ENCODE measurements at regions not wholly inside any gene's neighbourhood (a gene's known extent, or its start where the extent isn't known, plus 50 kb on each side); places are given as distances from the start of the nearest gene placed in this dataset.
"Not testable (repeated sequence)": the region's sequence is repeated elsewhere in the genome, so short reads cannot be mapped to it uniquely, and the experiment has no call there.

DNA sequence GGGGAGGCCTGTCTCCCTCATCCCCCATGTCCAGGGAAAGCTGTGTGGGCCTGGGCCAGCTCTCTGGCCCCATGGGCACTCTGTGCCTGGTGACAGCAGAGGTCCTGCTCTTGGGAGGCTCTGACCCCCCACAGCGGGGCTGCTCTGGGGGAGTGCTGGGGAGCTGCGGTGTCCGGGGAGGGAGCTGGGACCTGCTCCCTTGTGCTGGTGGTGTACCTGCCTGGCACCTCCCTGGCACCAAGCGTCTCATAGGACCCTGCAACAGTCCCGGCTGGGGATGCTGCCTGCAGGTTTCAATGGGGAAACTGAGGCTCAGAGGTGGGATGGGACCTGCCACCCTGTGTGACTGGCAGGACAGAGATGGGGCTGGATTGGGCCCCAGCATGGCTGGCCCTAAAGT lies 111.3 kb downstream of the KIF26A start:
- no peak for DNase-seq (ENCODE audit: low spot score)

- no peak for DNase-seq (ENCODE audit: low spot score)
These were observed 111.8 kb downstream of the KIF26A start for GRCh38 chr14:104250175-104250574.

- DNase-seq (ENCODE audit: low spot score): no peak
These were observed 114.1 kb downstream of the KIF26A start for GRCh38 chr14:104252256-104253215.

- no peak for DNase-seq (ENCODE audit: low spot score)
These were observed 114.9 kb downstream of the KIF26A start for GRCh38 chr14:104253223-104253822.

- no peak for DNase-seq (ENCODE audit: low spot score)
These were observed 115.5 kb downstream of the KIF26A start for GRCh38 chr14:104253901-104254353.

DNA sequence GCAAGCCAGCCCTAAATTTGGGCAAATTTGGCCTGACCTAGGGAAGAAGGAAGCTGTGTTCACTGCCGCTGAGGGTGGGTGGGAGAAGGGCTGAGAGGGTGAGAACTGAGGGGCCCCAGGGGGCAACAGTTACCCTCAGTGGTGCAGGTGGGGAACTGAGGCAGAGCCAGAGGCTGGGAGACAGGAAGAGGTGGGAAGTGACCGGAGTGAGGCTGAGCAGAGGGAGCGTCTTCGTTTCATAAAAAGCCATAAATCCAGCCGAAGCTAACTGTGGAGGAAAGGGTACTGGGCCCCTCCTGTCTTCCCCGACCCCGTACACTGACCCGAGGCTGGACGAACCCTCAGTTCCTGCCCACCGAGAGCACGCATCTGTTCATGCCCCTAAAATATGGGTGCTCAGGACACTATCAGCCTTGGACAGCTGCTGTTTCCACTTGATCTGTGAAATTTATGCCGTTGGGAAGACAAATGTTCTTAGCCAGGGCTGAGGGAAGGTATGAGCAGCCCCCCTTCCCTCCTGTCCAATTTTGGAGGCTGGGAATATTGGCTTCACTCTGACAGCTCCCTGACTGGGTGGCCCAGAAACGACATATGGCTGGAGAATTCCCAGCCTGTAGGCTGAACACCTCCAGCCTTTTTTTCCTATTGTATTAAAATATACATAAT lies 116.5 kb downstream of the KIF26A start:
- DNase-seq (ENCODE audit: low spot score): no peak

GRCh38 chr14:104256025-104256424 lies 117.6 kb downstream of the KIF26A start:
- DNase-seq (ENCODE audit: low spot score): no peak

- DNase-seq (ENCODE audit: low spot score): no peak
These were observed 124.4 kb downstream of the KIF26A start for GRCh38 chr14:104262515-104263514.

- no peak for DNase-seq (ENCODE audit: low spot score)
These were observed 125.4 kb downstream of the KIF26A start for GRCh38 chr14:104263675-104264358.

DNA sequence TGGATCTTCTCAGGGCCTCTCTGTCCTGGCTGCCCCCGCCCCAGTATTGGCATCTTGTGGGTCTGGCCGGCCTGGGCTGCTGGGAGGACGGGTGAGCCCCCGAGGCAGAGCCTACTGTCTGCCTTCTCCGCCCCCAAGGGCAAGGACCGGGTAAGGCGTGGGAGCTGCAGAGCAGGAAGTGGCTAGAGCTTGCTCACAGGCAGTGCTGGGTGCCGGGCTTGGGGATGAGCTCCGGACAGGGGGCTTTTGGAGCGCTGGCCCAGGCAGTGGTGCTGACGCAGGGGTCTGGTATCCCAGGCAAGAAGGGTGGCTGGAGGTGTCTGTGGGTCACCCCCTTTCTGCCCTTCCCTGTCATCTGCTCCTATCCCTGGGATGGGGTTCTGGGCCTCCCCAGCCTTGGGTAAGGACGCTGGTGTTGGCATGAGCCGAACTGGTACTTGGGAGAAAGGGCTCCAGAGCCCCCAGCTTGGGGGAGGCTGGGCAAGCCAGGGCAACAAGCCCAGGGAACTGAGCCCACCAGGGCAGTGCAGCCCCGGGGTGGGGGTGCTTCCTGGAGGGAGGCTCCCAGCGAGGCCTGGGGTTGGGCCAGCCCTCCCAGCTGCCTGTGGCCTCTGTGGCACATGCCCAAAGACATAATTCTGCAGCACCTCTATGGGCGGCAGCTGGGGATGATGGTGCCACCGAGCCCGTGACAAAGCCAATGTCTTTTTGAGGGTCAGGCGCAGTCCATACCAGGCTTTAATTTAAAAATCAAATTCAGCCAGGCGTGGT lies 126.3 kb downstream of the KIF26A start:
- DNase-seq (ENCODE audit: low spot score): no peak

GRCh38 chr14:104265918-104266630 lies 127.7 kb downstream of the KIF26A start:
- DNase-seq (ENCODE audit: low spot score): no peak

DNA sequence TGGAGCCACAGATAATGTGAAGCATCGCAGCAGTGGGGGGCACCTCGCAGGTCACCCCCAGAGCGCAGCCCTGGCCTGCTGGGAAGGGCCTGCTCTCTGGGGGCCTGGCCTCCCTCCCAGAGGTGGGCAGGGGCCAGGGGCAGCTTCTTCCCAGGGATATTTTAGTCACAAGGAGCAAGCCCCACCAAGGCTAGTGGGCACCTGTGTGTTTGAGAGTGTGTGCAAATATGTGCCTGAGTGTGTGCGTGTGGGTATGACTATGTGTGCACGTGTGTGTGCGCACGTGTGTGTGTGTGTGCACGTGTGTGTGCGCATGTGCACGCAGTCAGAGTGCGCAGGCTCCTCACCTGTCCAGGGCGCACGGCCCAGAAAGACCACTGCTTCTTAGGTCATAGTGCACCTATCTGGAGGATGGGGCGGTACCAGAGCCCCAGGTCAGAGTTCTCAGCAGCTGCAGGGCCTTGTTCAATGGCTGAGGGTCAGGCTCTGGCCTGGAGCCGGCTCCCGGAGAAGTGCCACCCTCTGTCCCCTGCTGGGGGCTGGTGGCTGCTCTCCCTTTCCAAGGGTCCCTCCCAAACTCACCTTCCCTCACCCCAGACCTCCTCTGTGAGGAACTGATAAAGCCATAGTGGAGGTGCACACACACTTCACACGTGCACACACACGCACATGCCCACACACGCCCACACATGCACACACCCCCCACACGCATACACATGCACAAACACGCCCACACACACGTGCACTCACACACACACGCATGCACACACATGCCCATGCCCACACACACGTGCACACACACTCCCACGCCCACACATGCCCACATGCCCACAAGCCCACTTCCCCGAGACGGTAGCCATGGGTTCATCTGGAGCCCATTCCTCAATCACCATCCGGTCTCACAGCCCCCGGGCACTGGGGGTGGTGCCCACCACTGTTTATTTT lies 128.5 kb downstream of the KIF26A start:
- DNase-seq (ENCODE audit: low spot score): no peak

DNA sequence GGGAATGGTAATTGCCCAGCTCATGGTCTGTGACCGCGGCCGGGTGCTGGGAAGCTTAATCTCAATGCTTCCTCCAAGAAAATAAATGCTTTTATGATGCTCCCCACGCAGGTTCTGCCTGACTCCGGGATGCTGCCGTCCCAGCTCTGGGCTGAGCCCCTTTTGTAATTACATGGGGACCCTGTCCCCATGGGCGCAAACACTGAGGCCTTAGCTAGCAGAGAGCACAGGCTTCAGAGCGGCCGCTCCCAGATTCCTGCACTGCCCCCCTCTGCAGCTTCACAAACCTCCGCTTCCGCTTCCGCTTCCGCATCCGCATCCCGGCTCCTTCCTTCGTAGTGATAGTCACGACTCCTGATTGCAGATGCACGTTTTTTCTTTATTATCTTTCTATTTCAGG lies 129.5 kb downstream of the KIF26A start:
- peak; percentile 17 for DNase-seq (ENCODE audit: low spot score)

DNA sequence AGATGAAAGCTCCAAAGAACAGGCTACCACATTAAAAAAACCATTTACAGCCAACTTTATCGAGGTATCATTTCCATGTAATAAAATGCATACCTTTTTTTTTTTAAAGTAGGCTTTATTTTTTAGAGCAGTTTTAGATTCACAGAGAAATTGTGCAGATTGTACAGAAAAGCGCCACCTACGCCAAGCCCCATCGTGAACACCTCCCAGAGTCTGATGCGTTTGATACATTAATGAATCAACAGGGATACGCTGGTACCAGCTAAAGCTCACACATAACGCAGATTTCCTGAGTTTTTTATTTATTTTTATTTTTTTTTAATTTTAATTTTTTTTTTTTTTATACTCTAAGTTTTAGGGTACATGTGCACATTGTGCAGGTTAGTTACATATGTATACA lies 129.9 kb downstream of the KIF26A start:
- DNase-seq (ENCODE audit: low spot score): no peak

DNA sequence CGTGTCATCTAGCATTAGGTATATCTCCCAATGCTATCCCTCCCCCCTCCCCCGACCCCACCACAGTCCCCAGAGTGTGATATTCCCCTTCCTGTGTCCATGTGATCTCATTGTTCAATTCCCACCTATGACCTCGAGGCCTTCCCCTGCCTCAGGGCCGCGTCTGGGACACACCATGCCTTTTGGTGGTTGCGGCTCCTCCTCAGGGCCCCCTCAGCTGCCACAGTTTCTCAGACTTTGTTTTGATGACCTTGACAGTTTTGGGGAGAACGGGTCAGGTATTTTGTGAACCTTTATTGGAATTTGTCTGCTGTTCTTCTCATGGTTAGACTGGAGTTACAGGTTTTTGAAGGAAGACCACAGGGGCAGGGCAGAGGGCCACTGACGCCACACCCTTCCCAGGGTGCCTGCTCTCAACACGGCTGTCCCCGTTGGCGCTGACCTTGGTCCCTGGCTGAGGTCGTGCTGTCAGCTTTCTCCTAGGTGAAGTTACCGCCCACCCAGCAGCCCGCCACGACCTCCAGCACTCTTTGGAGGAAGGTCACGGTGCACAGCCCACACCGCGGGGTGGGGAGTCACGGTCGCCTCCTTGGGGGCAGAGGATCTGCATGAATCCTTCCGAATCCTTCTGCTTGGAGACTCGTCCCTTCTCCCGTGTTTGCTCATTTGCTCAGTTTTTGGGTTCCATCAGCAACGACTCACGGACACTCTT lies 130.5 kb downstream of the KIF26A start:
- DNase-seq (ENCODE audit: low spot score): no peak

- DNase-seq (ENCODE audit: low spot score): not testable (repeated sequence)
These were observed 131.3 kb downstream of the KIF26A start for GRCh38 chr14:104269511-104270241.

- DNase-seq (ENCODE audit: low spot score): no peak
These were observed 133.0 kb downstream of the KIF26A start for GRCh38 chr14:104271391-104271790.

Data from HT-29 (cell line).